ENCODE measurements at regions not wholly inside any gene's neighbourhood (a gene's known extent, or its start where the extent isn't known, plus 50 kb on each side); places are given as distances from the start of the nearest gene placed in this dataset.

DNA sequence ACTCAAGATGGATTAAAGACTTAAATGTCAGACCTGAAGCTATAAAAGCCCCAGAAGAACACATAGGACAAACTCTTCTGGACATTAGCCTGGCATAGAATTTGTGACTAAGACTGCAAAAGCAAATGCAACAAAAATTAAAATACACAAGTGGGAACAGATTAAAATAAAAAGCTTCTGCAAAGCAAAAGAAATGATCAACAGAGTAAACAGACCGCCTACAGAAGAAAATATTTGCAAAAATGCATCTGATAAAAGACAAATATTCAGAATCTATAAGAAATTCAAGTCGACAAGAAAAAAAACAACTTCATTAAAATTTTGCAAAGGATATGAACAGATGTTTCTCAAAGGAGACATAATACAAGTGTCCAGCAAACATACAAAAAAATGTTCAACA is 537.8 kb downstream of the SLITRK1 start:
- 69% methylated on average over 2 of the region's 2 CpGs for WGBS
- H3K4me3 ChIP-seq (ENCODE audit: low read depth in 1 of 3, low read length in 3 of 3): no peak overlapping the region
- DNase-seq (ENCODE audit: low spot score): no peak
- no peaks in the 10 kb centered on the region for H3K27me3 ChIP-seq (ENCODE audit: control insufficient read depth in 4 of 4, insufficient read depth in 4 of 4, low read length in 3 of 4)
- no peaks in the 10 kb centered on the region for H3K36me3 ChIP-seq (ENCODE audit: control insufficient read depth in 4 of 4, insufficient read depth in 3 of 4, low read depth in 1 of 4, low read length in 3 of 4)
- no peak overlapping the region for H3K9ac ChIP-seq (ENCODE audit: low read depth in 1 of 2, low read length in 2 of 2)
- TF ChIP-seq GABPA (IDR thresholded peaks at IDR 0.05 in 1 of 2, conservative IDR thresholded peaks at IDR 0.05 in 1 of 2): no peak
- TF ChIP-seq NR2F2 (IDR thresholded peaks at IDR 0.05): no peak
- TF ChIP-seq, protein P1, sequence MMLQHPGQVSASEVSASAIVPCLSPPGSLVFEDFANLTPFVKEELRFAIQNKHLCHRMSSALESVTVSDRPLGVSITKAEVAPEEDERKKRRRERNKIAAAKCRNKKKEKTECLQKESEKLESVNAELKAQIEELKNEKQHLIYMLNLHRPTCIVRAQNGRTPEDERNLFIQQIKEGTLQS (IDR thresholded peaks at IDR 0.05): no peak
- no peak for TF ChIP-seq RAD21 (IDR thresholded peaks at IDR 0.05)
- TF ChIP-seq RXRA (IDR thresholded peaks at IDR 0.05): no peak
- no peak for TF ChIP-seq EGR1 (IDR thresholded peaks at IDR 0.05; ENCODE audit: low read depth in 2 of 2)
- TF ChIP-seq, protein P2, sequence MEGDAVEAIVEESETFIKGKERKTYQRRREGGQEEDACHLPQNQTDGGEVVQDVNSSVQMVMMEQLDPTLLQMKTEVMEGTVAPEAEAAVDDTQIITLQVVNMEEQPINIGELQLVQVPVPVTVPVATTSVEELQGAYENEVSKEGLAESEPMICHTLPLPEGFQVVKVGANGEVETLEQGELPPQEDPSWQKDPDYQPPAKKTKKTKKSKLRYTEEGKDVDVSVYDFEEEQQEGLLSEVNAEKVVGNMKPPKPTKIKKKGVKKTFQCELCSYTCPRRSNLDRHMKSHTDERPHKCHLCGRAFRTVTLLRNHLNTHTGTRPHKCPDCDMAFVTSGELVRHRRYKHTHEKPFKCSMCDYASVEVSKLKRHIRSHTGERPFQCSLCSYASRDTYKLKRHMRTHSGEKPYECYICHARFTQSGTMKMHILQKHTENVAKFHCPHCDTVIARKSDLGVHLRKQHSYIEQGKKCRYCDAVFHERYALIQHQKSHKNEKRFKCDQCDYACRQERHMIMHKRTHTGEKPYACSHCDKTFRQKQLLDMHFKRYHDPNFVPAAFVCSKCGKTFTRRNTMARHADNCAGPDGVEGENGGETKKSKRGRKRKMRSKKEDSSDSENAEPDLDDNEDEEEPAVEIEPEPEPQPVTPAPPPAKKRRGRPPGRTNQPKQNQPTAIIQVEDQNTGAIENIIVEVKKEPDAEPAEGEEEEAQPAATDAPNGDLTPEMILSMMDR (IDR thresholded peaks at IDR 0.05; ENCODE audit: low read depth, low read length, missing input control): no peak
- no peak for TF ChIP-seq HNF4A (conservative IDR thresholded peaks at IDR 0.05)
- TF ChIP-seq, protein P3, sequence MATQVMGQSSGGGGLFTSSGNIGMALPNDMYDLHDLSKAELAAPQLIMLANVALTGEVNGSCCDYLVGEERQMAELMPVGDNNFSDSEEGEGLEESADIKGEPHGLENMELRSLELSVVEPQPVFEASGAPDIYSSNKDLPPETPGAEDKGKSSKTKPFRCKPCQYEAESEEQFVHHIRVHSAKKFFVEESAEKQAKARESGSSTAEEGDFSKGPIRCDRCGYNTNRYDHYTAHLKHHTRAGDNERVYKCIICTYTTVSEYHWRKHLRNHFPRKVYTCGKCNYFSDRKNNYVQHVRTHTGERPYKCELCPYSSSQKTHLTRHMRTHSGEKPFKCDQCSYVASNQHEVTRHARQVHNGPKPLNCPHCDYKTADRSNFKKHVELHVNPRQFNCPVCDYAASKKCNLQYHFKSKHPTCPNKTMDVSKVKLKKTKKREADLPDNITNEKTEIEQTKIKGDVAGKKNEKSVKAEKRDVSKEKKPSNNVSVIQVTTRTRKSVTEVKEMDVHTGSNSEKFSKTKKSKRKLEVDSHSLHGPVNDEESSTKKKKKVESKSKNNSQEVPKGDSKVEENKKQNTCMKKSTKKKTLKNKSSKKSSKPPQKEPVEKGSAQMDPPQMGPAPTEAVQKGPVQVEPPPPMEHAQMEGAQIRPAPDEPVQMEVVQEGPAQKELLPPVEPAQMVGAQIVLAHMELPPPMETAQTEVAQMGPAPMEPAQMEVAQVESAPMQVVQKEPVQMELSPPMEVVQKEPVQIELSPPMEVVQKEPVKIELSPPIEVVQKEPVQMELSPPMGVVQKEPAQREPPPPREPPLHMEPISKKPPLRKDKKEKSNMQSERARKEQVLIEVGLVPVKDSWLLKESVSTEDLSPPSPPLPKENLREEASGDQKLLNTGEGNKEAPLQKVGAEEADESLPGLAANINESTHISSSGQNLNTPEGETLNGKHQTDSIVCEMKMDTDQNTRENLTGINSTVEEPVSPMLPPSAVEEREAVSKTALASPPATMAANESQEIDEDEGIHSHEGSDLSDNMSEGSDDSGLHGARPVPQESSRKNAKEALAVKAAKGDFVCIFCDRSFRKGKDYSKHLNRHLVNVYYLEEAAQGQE (IDR thresholded peaks at IDR 0.05): no peak
- no peak for TF ChIP-seq FOXA1 (IDR thresholded peaks at IDR 0.05)
- no peak for TF ChIP-seq YY1 (IDR thresholded peaks at IDR 0.05)
- no peak for TF ChIP-seq HNF4G (IDR thresholded peaks at IDR 0.05)
- TF ChIP-seq TAF1 (conservative IDR thresholded peaks at IDR 0.05): no peak
- TF ChIP-seq, protein P4, sequence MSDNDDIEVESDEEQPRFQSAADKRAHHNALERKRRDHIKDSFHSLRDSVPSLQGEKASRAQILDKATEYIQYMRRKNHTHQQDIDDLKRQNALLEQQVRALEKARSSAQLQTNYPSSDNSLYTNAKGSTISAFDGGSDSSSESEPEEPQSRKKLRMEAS (IDR thresholded peaks at IDR 0.05): no peak
- TF ChIP-seq, protein P5, sequence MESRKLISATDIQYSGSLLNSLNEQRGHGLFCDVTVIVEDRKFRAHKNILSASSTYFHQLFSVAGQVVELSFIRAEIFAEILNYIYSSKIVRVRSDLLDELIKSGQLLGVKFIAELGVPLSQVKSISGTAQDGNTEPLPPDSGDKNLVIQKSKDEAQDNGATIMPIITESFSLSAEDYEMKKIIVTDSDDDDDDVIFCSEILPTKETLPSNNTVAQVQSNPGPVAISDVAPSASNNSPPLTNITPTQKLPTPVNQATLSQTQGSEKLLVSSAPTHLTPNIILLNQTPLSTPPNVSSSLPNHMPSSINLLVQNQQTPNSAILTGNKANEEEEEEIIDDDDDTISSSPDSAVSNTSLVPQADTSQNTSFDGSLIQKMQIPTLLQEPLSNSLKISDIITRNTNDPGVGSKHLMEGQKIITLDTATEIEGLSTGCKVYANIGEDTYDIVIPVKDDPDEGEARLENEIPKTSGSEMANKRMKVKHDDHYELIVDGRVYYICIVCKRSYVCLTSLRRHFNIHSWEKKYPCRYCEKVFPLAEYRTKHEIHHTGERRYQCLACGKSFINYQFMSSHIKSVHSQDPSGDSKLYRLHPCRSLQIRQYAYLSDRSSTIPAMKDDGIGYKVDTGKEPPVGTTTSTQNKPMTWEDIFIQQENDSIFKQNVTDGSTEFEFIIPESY (IDR thresholded peaks at IDR 0.05): no peak
- TF ChIP-seq FOXA2 (IDR thresholded peaks at IDR 0.05): no peak
- TF ChIP-seq SP1 (IDR thresholded peaks at IDR 0.05): no peak
- no peak overlapping the region for H3K27ac ChIP-seq (ENCODE audit: low read depth in 1 of 2, low read length in 2 of 2)
- no peaks in the 10 kb centered on the region for H3K4me1 ChIP-seq (ENCODE audit: control insufficient read depth in 4 of 4, insufficient read depth in 4 of 4, low read length in 3 of 4)
- no peaks in the 10 kb centered on the region for H3K9me3 ChIP-seq (ENCODE audit: control insufficient read depth in 4 of 4, low read length in 3 of 4)

DNA sequence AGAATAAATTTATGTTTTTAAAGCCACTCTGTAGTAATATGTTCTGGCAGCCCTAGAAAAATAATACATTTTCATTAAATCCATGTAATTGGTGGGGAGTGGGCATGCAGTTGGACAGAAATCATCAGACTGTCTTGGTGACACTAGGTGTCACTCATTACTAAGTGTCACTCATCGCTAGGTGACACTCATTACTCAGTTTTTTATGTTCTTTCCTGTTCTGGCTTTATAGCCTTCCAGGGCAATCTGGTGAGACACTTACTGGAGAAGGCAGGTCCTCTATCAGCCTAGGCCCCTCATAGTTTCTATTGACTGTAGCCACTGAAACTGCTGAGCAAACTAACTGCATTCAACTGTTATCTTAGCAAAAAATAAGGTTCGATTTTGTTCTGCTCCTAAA is 542.1 kb downstream of the SLITRK1 start:
- WGBS: 64% methylated on average over 2 of the region's 2 CpGs
- DNase-seq (ENCODE audit: low spot score): no peak
- H3K27me3 ChIP-seq (ENCODE audit: control insufficient read depth in 4 of 4, insufficient read depth in 4 of 4, low read length in 3 of 4): no peaks in the 10 kb centered on the region

More for the DNA sequence above, 542.1 kb downstream of the SLITRK1 start:
- no peak overlapping the region for H3K9ac ChIP-seq (ENCODE audit: low read depth in 1 of 2, low read length in 2 of 2)
- H3K4me3 ChIP-seq (ENCODE audit: low read depth in 1 of 3, low read length in 3 of 3): no peak overlapping the region
- H3K36me3 ChIP-seq (ENCODE audit: control insufficient read depth in 4 of 4, insufficient read depth in 3 of 4, low read depth in 1 of 4, low read length in 3 of 4): no peaks in the 10 kb centered on the region
- no peak for TF ChIP-seq NR2F2 (IDR thresholded peaks at IDR 0.05)
- TF ChIP-seq, protein P3 (IDR thresholded peaks at IDR 0.05): no peak
- TF ChIP-seq FOXA1 (IDR thresholded peaks at IDR 0.05): no peak
- TF ChIP-seq, protein P1 (IDR thresholded peaks at IDR 0.05): no peak
- no peak for TF ChIP-seq FOXA2 (IDR thresholded peaks at IDR 0.05)
- TF ChIP-seq, protein P4 (IDR thresholded peaks at IDR 0.05): no peak
- no peak for TF ChIP-seq TAF1 (conservative IDR thresholded peaks at IDR 0.05)
- TF ChIP-seq RAD21 (IDR thresholded peaks at IDR 0.05): no peak
- TF ChIP-seq, protein P2 (IDR thresholded peaks at IDR 0.05; ENCODE audit: low read depth, low read length, missing input control): no peak
- no peak for TF ChIP-seq RXRA (IDR thresholded peaks at IDR 0.05)
- no peak overlapping the region for H3K27ac ChIP-seq (ENCODE audit: low read depth in 1 of 2, low read length in 2 of 2)
- H3K4me1 ChIP-seq (ENCODE audit: control insufficient read depth in 4 of 4, insufficient read depth in 4 of 4, low read length in 3 of 4): no peaks in the 10 kb centered on the region
- no peaks in the 10 kb centered on the region for H3K9me3 ChIP-seq (ENCODE audit: control insufficient read depth in 4 of 4, low read length in 3 of 4)
